Cardiac muscle cell (in vitro differentiated cells and primary cell): ENCODE measurements at regions not wholly inside any gene's neighbourhood (a gene's known extent, or its start where the extent isn't known, plus 50 kb on each side); places are given as distances from the start of the nearest gene placed in this dataset.
"Not testable (repeated sequence)": the region's sequence is repeated elsewhere in the genome, so short reads cannot be mapped to it uniquely, and the experiment has no call there.

Experiments used
- DNase-seq, 2 donors: peaks; one replicate each; pipeline versions ENCODE4 v3.0.0 to v3.0.0-alpha.2; 2010 to 2017; ENCODE audit warnings: low read depth in 1 of 2, low spot score in 1 of 2
- H3K27ac ChIP-seq: fragments of 200-600 bp; sonication (generic); 2 replicates; pipeline ENCODE4 v1.5.1; 2016
- H3K27me3 ChIP-seq: fragments of 200-600 bp; sonication (generic); 2 replicates; pipeline ENCODE4 v1.6.0; 2016; ENCODE audit warnings: control low read depth
- H3K36me3 ChIP-seq: fragments of 200-600 bp; sonication (generic); 2 replicates; pipeline ENCODE4 v1.5.1; 2016; ENCODE audit warnings: control low read depth
- H3K4me1 ChIP-seq: fragments of 200-600 bp; sonication (generic); 2 replicates; pipeline ENCODE4 v1.8.1; 2017; ENCODE audit warnings: low read depth, mild to moderate bottlenecking, mixed run types
- H3K4me3 ChIP-seq: fragments of 200-600 bp; sonication (generic); 2 replicates; pipeline ENCODE4 v1.5.1; 2016; ENCODE audit warnings: mild to moderate bottlenecking
- H3K9me3 ChIP-seq: fragments of 200-600 bp; sonication (generic); 2 replicates; pipeline ENCODE4 v1.5.1; 2017; ENCODE audit warnings: low read depth, mild to moderate bottlenecking, control low read depth
- TF ChIP-seq, protein P1 (sequence below): IDR thresholded peaks from 2 replicates; pipeline ENCODE4 v1.5.1; 2012; ENCODE audit warnings: low read depth, mild to moderate bottlenecking, low read length

DNA sequence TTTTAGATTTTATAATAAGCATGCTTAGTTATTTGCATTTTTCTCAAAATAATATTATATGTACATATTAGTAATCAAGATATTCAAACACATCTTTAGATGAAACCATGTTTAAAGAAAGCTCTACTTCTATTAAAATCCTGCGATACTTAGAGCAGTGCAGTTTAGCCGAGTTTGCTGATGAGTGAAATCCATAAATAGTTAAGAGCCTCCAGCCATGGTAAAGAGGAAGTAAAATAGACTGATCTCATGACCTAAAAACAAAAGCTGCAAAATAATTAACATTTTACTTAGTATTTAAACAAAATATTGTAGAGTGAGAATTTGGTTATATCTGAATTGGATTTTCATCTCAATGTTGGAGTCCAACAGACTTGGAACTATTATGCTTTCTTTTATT lies 147.4 kb upstream of the NRIP1 start:
- H3K27ac ChIP-seq: no peak overlapping the region
- DNase-seq: no peak
- TF ChIP-seq, protein P1, sequence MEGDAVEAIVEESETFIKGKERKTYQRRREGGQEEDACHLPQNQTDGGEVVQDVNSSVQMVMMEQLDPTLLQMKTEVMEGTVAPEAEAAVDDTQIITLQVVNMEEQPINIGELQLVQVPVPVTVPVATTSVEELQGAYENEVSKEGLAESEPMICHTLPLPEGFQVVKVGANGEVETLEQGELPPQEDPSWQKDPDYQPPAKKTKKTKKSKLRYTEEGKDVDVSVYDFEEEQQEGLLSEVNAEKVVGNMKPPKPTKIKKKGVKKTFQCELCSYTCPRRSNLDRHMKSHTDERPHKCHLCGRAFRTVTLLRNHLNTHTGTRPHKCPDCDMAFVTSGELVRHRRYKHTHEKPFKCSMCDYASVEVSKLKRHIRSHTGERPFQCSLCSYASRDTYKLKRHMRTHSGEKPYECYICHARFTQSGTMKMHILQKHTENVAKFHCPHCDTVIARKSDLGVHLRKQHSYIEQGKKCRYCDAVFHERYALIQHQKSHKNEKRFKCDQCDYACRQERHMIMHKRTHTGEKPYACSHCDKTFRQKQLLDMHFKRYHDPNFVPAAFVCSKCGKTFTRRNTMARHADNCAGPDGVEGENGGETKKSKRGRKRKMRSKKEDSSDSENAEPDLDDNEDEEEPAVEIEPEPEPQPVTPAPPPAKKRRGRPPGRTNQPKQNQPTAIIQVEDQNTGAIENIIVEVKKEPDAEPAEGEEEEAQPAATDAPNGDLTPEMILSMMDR: no peak
- no peaks in the 10 kb centered on the region for H3K27me3 ChIP-seq
- H3K9me3 ChIP-seq: no peaks in the 10 kb centered on the region
- no peak overlapping the region for H3K4me3 ChIP-seq
- no peaks in the 10 kb centered on the region for H3K36me3 ChIP-seq
- peaks cover 12% of the 10 kb centered on the region for H3K4me1 ChIP-seq

DNA sequence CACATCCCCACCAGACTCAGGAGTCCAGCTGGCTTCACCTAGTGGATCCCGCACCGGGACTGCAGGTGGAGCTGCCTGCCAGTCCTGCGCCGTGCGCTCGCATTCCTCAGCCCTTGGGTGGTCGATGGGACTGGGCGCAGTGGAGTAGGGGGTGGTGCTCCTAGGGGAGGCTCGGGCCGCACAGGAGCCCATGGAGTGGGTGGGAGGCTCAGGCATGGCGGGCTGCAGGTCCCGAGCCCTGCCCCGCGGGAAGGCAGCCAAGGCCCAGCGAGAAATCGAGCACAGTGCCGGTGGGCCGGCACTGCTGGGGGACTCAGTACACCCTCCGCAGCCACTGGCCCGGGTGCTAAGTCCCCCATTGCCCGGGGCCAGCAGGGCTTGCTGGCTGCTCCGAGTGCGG lies 153.7 kb upstream of the NRIP1 start:
- peaks cover 20% of the 10 kb centered on the region for H3K4me1 ChIP-seq
- H3K9me3 ChIP-seq, H3K27me3 ChIP-seq, H3K27ac ChIP-seq, H3K4me3 ChIP-seq, H3K36me3 ChIP-seq, DNase-seq: not testable (repeated sequence)

DNA sequence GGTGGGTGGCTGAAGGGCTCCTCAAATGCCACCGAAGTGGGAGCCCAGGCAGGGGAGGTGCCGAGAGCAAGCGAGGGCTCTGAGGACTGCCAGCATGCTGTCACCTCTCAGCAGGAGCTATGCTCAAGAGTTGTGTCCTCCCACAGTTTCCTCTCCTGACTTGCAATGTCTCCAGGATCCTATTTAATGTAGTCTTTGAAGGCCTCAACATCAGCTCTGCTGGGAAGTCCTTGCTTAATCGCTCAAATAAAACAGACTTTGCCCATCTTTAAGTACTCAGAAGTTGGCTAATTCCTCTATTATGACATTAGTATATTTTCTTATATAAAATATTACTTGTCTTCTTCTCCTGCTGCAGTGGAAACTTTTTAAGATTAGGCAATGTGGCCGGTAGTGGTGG lies 154.2 kb upstream of the NRIP1 start:
- no peak for DNase-seq
- Histone ChIP-seq H3K9me3 (no peaks in the 10 kb centered on the region), H3K27me3 (no peaks in the 10 kb centered on the region), H3K4me1 (peaks cover 20% of the 10 kb centered on the region), H3K4me3 (no peak overlapping the region), H3K36me3 (no peaks in the 10 kb centered on the region), H3K27ac (no peak overlapping the region)
- TF ChIP-seq, protein P1: no peak

DNA sequence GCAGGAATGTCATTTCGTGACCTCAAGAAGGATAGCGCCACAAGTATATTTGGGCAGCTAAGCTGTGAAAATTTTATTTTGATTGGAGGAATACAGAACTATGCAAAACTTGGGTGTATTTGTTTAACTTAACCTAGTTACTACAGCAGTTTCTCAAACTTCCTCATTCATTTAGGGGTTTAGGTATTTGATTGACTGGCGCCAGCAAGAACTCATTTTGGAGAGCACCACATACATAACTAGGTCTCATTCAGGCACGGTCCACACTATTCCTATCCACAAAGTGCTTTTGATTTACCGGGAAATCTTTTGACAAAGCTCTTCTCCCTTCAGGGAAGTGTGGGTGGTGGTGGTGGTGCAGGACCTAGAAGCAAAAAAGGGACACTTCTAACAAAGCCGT lies 155.1 kb upstream of the NRIP1 start:
- Histone ChIP-seq H3K27ac (no peak overlapping the region), H3K9me3 (no peaks in the 10 kb centered on the region), H3K4me1 (peaks cover 20% of the 10 kb centered on the region), H3K36me3 (no peaks in the 10 kb centered on the region), H3K4me3 (no peak overlapping the region), H3K27me3 (no peaks in the 10 kb centered on the region)
- TF ChIP-seq, protein P1: no peak
- DNase-seq: no peak

DNA sequence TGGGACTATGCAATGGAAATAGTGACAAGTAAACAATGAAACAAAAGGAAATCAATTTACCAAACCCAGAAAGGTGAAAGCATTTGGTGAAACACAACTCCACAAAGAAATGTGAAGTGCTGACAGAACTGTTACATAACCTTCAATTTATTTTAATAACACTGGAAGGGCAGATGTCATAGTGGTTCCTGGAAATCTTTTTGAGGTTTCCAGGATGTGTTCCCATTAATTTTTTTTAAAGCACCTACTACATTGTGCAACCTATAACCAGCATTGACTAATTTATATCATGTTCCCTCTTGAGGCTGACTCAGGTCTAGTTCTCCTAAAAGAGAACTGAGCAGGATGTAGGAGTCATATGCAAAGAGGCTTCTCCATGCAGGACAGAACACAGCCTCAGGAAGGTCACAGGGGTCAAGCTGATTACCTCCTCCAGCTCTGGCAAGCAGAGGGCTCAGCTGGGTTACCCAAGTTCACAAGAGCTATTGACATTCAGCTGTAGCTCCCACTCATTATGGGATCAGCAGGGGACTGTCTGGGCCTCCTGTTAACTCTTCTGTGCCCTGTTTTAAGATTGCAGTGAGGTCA lies 157.1 kb upstream of the NRIP1 start:
- Histone ChIP-seq H3K9me3 (no peaks in the 10 kb centered on the region), H3K27me3 (no peaks in the 10 kb centered on the region), H3K4me3 (no peak overlapping the region), H3K27ac (peak overlapping the region; percentile 18), H3K36me3 (no peaks in the 10 kb centered on the region), H3K4me1 (peaks cover 20% of the 10 kb centered on the region)
- peak; percentile 84 for DNase-seq
- TF ChIP-seq, protein P1: no peak

DNA sequence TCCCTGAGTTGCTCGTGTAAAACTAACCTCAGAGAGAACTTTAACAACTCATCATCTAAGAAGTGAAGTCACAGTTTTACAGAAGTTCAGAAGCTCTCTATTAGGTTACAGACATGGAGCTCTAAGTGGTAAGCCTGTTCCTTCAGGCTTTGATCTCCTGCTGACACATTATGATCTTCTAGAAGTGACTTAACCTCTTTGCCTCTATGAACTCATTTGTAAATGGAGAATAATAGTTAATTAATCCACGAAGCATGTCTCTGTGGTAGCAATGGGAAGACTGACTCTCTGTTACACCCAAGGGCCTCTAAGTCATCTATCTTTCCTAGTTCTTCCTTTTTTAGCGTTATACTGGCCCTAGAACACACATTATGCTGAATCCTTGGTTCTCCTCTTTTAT lies 157.9 kb upstream of the NRIP1 start:
- DNase-seq: no peak
- Histone ChIP-seq H3K4me3 (no peak overlapping the region), H3K36me3 (no peaks in the 10 kb centered on the region), H3K27ac (no peak overlapping the region), H3K4me1 (peaks cover 20% of the 10 kb centered on the region), H3K27me3 (no peaks in the 10 kb centered on the region), H3K9me3 (no peaks in the 10 kb centered on the region)
- TF ChIP-seq, protein P1: no peak
